K562 (cell line): ENCODE measurements at regions not wholly inside any gene's neighbourhood (a gene's known extent, or its start where the extent isn't known, plus 50 kb on each side); places are given as distances from the start of the nearest gene placed in this dataset.

Experiments
- ATAC-seq: fragments of 200-7000 bp; cut with Tn5 transposase; 3 replicates; pipeline ENCODE4 v1.9.1; 2020; ENCODE audit warnings: moderate library complexity
- BruUV-seq: library from RNA; stranded (reverse); fragments of 400-500 nt; replicated peaks from 2 replicates; lab custom pipeline; 2021; lab: Mats Ljungman, UMichigan
- CTCF ChIA-PET: fragments of 300-600 bp; formaldehyde crosslinking; extraction: SDS; loops from one replicate; lab custom pipeline; 2021; ENCODE audit warnings: low intra/inter-chr PET ratio; lab: Yijun Ruan, JAX
- POLR2A ChIA-PET: fragments of 300-600, 350-650 bp; sonication (Branson Sonifier 250); formaldehyde crosslinking; extraction: SDS; loops from one replicate; lab custom pipeline; 2021; ENCODE audit warnings: antibody characterized with exemption, inconsistent platforms; lab: Yijun Ruan, JAX
- DNase-seq, 4 experiments: peaks; one replicate each; pipeline versions ENCODE4 v3.0.0 to v3.0.0-alpha.2; 2011 to 2018; ENCODE audit warnings: low spot score in 3 of 4, mixed read lengths in 3 of 4; ENCODE audit errors: extremely low read depth in 1 of 4
- FAIRE-seq: peaks from 2 replicates; lab custom pipeline; 2011; peaks lifted over from hg19 to GRCh38; lab: Jason Lieb, UNC
- H2AFZ ChIP-seq: 2 replicates; pipeline ENCODE4 v1.6.0; 2011; ENCODE audit warnings: low read depth, low read length, control low read depth, inconsistent platforms
- H3K27ac ChIP-seq: fragments of 200-600 bp; 3 replicates; pipeline ENCODE4 v1.8.0; 2011; ENCODE audit warnings: low read depth, mild to moderate bottlenecking, control low read depth, inconsistent platforms, low read length, moderate library complexity, mixed read lengths; ENCODE audit errors: extremely low read depth
- H3K27me3 ChIP-seq, 2 experiments: fragments of 300-600 bp in 1 of 2; 2 replicates in 1 of 2; 3 replicates in 1 of 2; pipeline versions ENCODE4 v1.6.0 to v1.8.0; 2011; ENCODE audit warnings: inconsistent platforms in 2 of 2, low read length in 2 of 2, mild to moderate bottlenecking in 1 of 2, mixed read lengths in 1 of 2, moderate library complexity in 1 of 2; ENCODE audit not compliant: control insufficient read depth in 2 of 2, insufficient read depth in 2 of 2
- H3K36me3 ChIP-seq: fragments of 300-600 bp; 3 replicates; pipeline ENCODE4 v1.8.0; 2011; ENCODE audit warnings: mild to moderate bottlenecking, low read length, inconsistent platforms; ENCODE audit not compliant: control insufficient read depth, insufficient read depth
- H3K4me1 ChIP-seq, 2 experiments: fragments of 200-600 bp in 1 of 2; replicated peaks in 1 of 2; 2 replicates in 1 of 2; 3 replicates in 1 of 2; pipeline versions ENCODE4 v1.5.1 to v1.8.0; 2011; ENCODE audit warnings: inconsistent platforms in 2 of 2, low read length in 2 of 2, mild to moderate bottlenecking in 1 of 2, mixed read lengths in 1 of 2, moderate library complexity in 1 of 2; ENCODE audit not compliant: control insufficient read depth in 2 of 2, insufficient read depth in 2 of 2
- H3K4me2 ChIP-seq: 2 replicates; pipeline ENCODE4 v1.6.1; 2011; ENCODE audit warnings: low read length, control low read depth, inconsistent platforms, mixed read lengths; ENCODE audit not compliant: insufficient read depth
- H3K4me3 ChIP-seq: fragments of 200-600 bp; sonication (generic), shearing (Covaris generic); 2 replicates; pipeline ENCODE4 v1.5.1; 2016; ENCODE audit warnings: control low read depth, inconsistent platforms
- H3K79me2 ChIP-seq: fragments of 200-600 bp; 3 replicates; pipeline ENCODE4 v1.8.0; 2011; ENCODE audit warnings: low read length, inconsistent platforms; ENCODE audit not compliant: control insufficient read depth, insufficient read depth
- H3K9ac ChIP-seq, 2 experiments: 2 replicates each; pipeline versions ENCODE4 v1.6.0 to v1.6.1; 2011; ENCODE audit warnings: low read depth in 2 of 2, low read length in 2 of 2, control low read depth in 1 of 2, inconsistent platforms in 1 of 2, mild to moderate bottlenecking in 1 of 2, mixed read lengths in 1 of 2; ENCODE audit not compliant: insufficient read depth in 1 of 2
- H3K9me1 ChIP-seq: one replicate; pipeline ENCODE4 v1.6.0; 2011; ENCODE audit warnings: inconsistent platforms, mild to moderate bottlenecking, low read length, moderate library complexity; ENCODE audit not compliant: control insufficient read depth, insufficient read depth
- H3K9me3 ChIP-seq: replicated peaks from 2 replicates; pipeline ENCODE4 v1.5.1; 2011; ENCODE audit warnings: low read depth, low read length, inconsistent platforms; ENCODE audit not compliant: control insufficient read depth, insufficient read depth
- H4K20me1 ChIP-seq: replicated peaks from 2 replicates; pipeline ENCODE4 v1.6.1; 2011; ENCODE audit warnings: low read length, inconsistent platforms, mixed read lengths; ENCODE audit not compliant: control insufficient read depth, insufficient read depth
- E2F6 ChIP-seq, 2 experiments: IDR thresholded peaks; 2 replicates each; pipeline ENCODE4 v1.6.1; 2011; ENCODE audit warnings: borderline replicate concordance in 1 of 2, control low read depth in 1 of 2, low read depth in 1 of 2, low read length in 1 of 2, mild to moderate bottlenecking in 1 of 2, mixed read lengths in 1 of 2, moderate library complexity in 1 of 2; ENCODE audit not compliant: insufficient read depth in 1 of 2, insufficient read length in 1 of 2, poor library complexity in 1 of 2, severe bottlenecking in 1 of 2; ENCODE audit errors: extremely low read depth in 1 of 2
- POLR2G ChIP-seq: fragments of 200-400 bp; formaldehyde crosslinking; IDR thresholded peaks from 2 replicates; pipeline ENCODE4 v1.6.1; 2017; ENCODE audit warnings: low read depth, mild to moderate bottlenecking, antibody characterized with exemption, low read length, moderate library complexity
- ZBTB33 ChIP-seq: sonication (generic); formaldehyde crosslinking; IDR thresholded peaks from 2 replicates; pipeline ENCODE4 v1.8.1; 2023; ENCODE audit warnings: mild to moderate bottlenecking, missing genetic modification reagents
- WGBS: fragments of 100-300 bp; shearing (Covaris generic); methylation state at CpG from one replicate; pipeline ENCODE4 v1.1.6; 2016; ENCODE audit warnings: low coverage, mixed read lengths; ENCODE audit not compliant: insufficient coverage; ENCODE audit errors: missing lambda C conversion rate; 5-methylcytosine and 5-hydroxymethylcytosine counted together
- in situ Hi-C: fragments of 300-500 bp; cut with MboI; formaldehyde crosslinking; loops from 4 replicates; pipeline ENCODE4 v1.15.0; 2018; ENCODE audit warnings: inconsistent platforms, mixed read lengths
- intact Hi-C: fragments of 100-400 bp; cut with micrococcal nuclease; formaldehyde crosslinking; loops from 2 replicates; pipeline ENCODE4 v1.14.2; 2022

- Histone ChIP-seq H3K4me2 (no peak overlapping the region), H3K36me3 (peaks cover 3% of the 10 kb centered on the region; the same call in 2 of the 3 replicates), H3K4me1 (peaks cover 0 to 4% of the 10 kb centered on the region in 2 experiments; a peak in 1 of 5 replicates), H3K9me3 (no peaks in the 10 kb centered on the region), H2AFZ (no peak overlapping the region), H3K27me3 (no peaks in the 10 kb centered on the region), H3K9me1 (no peaks in the 10 kb centered on the region), H3K27ac (no peak overlapping the region), H3K4me3 (no peak overlapping the region), H4K20me1 (no peaks in the 10 kb centered on the region), H3K9ac (no peak overlapping the region), H3K79me2 (no peaks in the 10 kb centered on the region)
- POLR2A ChIA-PET, result no interaction called here
- DNase-seq (no peak), ATAC-seq (peak; percentile 39; the same call in 1 of the 3 replicates), FAIRE-seq (no peak)
- WGBS, result 96% methylated on average over 23 of the region's 39 CpGs
- TF ChIP-seq E2F6 (IDR thresholded peaks at IDR 0.05; ENCODE audit: borderline replicate concordance in 1 of 2, extremely low read depth in 1 of 2, insufficient read depth in 1 of 2, insufficient read length in 1 of 2, low read depth in 1 of 2, low read length in 1 of 2, poor library complexity in 1 of 2, severe bottlenecking in 1 of 2) (no peak), ZBTB33 (CRISPR knock-in tag) (peak; percentile 77), POLR2G (peak; percentile 46; the same call in 1 of the 2 replicates)
- intact Hi-C loops, result no loop called here
- BruUV-seq, result no TSS peak
- in situ Hi-C loops, result no loop called here
- CTCF ChIA-PET, result no interaction called here
Measured at GRCh38 chr4:123114915-123115756, 192.7 kb upstream of the NUDT6 start.
